GM06990 (cell line): ENCODE measurements at regions not wholly inside any gene's neighbourhood (a gene's known extent, or its start where the extent isn't known, plus 50 kb on each side); places are given as distances from the start of the nearest gene placed in this dataset.

ENCODE experiments used
- DNase-seq: peaks from one replicate; pipeline ENCODE4 v3.0.0-alpha.2; 2011; ENCODE audit not compliant: insufficient read length; ENCODE audit errors: extremely low read depth
- H3K27me3 ChIP-seq: replicated peaks from 2 replicates; pipeline ENCODE4 v1.6.0; 2011; ENCODE audit warnings: low read length; ENCODE audit not compliant: control insufficient read depth, insufficient read depth
- H3K36me3 ChIP-seq: 2 replicates; pipeline ENCODE4 v1.5.1; 2011; ENCODE audit warnings: low read length; ENCODE audit not compliant: control insufficient read depth, insufficient read depth
- H3K4me3 ChIP-seq: replicated peaks from 2 replicates; pipeline ENCODE4 v1.5.1; 2011; ENCODE audit warnings: low read depth, mild to moderate bottlenecking, control low read depth, low read length
- TF ChIP-seq, protein P1 (sequence below): IDR thresholded peaks from 2 replicates; pipeline ENCODE4 v1.5.1; 2011; ENCODE audit warnings: low read length, control low read depth, mild to moderate bottlenecking, inconsistent platforms; ENCODE audit not compliant: insufficient read depth, poor library complexity, severe bottlenecking

DNA sequence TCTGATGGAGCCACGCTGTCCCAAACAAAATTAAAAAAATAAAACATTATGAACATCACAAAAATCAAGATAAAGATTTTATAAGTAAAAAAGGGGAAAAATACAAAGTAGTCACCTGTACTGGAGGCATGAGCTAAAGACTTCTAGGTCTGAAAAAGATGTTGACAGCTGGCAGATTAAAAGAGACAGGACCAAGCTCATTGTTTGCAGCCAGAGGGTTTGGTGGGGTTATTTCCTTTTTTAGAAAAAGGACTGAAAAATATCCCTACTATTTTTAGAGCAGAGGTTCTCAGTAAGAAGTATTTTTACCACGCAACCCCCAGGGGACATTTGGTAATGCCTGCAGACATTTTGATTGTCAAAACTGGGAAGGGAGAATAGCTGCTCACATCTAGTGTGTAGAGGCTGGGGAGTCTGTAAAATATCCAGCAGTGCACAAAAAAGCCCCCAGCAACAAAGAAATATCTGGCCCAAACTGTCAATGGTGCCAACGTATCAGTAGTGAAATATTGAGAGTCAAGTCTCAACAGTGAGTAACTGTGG is 353.4 kb downstream of the TLE1 start:
- H3K4me3 ChIP-seq: no peak overlapping the region
- no peak for DNase-seq
- H3K36me3 ChIP-seq: no peaks in the 10 kb centered on the region
- no peaks in the 10 kb centered on the region for H3K27me3 ChIP-seq
- TF ChIP-seq, protein P1, sequence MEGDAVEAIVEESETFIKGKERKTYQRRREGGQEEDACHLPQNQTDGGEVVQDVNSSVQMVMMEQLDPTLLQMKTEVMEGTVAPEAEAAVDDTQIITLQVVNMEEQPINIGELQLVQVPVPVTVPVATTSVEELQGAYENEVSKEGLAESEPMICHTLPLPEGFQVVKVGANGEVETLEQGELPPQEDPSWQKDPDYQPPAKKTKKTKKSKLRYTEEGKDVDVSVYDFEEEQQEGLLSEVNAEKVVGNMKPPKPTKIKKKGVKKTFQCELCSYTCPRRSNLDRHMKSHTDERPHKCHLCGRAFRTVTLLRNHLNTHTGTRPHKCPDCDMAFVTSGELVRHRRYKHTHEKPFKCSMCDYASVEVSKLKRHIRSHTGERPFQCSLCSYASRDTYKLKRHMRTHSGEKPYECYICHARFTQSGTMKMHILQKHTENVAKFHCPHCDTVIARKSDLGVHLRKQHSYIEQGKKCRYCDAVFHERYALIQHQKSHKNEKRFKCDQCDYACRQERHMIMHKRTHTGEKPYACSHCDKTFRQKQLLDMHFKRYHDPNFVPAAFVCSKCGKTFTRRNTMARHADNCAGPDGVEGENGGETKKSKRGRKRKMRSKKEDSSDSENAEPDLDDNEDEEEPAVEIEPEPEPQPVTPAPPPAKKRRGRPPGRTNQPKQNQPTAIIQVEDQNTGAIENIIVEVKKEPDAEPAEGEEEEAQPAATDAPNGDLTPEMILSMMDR: no peak

DNA sequence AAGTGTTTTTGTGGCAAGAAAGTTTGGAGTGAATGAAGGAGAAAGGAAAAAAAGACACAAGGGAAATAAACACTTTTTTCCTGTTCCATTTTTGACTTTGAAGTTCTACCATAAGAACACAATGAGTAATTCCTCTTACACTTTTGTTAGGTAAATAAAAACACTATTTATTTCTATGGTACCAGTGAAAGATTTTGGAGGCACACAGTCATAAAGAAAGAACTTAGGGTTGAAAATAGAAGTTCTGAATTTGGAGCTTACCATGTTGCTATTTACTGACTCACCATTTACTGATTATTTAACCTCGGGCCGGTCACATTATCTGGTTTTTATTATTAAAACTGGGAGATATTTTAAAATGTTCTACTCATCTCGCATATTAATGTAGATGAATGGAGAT is 367.8 kb downstream of the TLE1 start:
- no peak for DNase-seq
- Histone ChIP-seq H3K4me3 (no peak overlapping the region), H3K27me3 (no peaks in the 10 kb centered on the region), H3K36me3 (no peaks in the 10 kb centered on the region)
- TF ChIP-seq, protein P1: no peak

DNA sequence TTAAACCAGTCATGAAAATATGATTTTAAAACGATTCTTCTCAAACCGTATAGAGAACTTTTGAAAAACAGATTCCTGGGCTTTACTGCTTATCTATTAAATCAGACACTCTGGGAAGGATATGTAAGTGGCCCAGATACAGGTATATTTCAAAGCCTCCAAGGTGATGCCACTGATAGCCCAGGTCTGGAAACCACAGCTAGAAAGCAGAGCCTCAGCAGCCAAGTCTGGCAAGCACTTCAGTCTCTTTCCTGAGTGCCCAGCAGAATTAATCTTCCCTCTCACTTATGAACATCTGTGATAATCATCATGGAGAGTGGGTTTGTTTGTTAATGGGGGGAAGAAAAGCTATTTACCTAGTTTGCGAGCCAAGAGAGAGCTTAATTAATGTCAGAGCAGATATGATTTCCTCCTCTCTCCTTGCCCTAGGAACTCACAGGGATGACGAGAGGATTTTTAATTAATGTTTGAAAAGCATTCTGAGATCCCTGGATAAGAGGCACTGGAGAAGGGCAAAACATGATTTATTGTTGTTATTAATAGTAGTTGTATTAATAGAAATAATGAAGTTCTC is 368.4 kb downstream of the TLE1 start:
- TF ChIP-seq, protein P1: no peak
- H3K27me3 ChIP-seq: no peaks in the 10 kb centered on the region
- H3K4me3 ChIP-seq: no peak overlapping the region
- no peaks in the 10 kb centered on the region for H3K36me3 ChIP-seq
- no peak for DNase-seq

DNA sequence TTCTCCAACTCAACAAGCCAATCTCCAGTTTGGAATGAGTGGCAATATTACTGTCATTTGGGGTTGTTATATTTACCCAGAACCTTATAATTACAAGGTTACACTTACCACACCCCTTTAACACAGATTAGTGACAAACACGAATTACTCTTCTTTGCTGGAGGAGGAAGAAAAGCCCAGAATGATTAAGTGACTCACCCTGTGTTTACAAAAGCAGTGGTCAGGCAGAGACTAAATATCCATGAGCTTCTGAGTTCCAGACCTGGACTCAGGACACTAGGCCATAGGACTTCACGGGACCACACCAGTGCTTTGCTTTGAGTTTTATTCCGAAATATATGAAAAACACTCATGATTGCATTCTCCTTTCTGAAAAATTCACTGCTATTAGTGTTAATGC is 370.8 kb downstream of the TLE1 start:
- Histone ChIP-seq H3K27me3 (no peaks in the 10 kb centered on the region), H3K4me3 (no peak overlapping the region), H3K36me3 (no peaks in the 10 kb centered on the region)
- DNase-seq: no peak
- TF ChIP-seq, protein P1: no peak

DNA sequence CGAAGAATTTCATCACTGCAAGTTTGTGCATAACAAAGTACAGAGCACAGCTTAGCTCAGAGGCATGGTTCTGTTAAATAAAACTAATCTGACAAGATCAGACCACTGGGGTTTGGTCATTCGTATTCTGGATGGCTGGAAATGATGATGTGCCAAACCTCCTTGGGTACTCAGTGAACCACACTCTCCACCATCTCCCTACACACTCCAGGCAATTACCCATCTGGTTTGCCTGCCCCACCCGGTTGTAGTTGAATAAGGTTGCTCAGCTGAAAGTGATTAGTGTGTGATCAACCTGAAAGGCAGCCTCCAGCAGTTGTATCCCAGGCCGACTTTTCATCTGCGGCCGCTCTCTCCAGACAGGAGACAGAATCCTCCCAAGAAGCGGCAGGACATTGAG is 371.4 kb downstream of the TLE1 start:
- H3K36me3 ChIP-seq: no peaks in the 10 kb centered on the region
- TF ChIP-seq, protein P1: no peak
- no peak for DNase-seq

DNA sequence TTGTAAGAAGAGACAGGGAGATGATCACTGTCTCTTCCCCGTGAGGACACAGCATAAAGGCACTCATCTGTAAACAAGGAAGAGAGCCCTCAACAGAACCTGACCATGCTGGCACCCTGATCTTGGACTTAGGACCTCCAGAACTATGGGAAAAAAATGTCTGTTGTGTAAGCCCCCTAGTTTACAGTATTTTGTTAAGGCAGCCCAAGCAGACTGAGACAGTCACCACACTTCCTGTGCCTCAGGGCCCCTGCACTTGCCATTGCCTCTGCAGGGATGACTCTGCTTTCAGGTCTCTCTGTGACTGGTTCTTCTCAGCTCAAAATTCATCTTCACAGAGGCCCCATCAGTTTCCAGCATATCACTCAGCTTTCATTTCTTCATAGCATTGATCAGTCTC is 372.1 kb downstream of the TLE1 start:
- Histone ChIP-seq H3K27me3 (no peaks in the 10 kb centered on the region), H3K4me3 (no peak overlapping the region), H3K36me3 (no peaks in the 10 kb centered on the region)
- no peak for DNase-seq
- TF ChIP-seq, protein P1: no peak

More for the DNA sequence above, 371.4 kb downstream of the TLE1 start:
- Histone ChIP-seq H3K27me3 (no peaks in the 10 kb centered on the region), H3K4me3 (no peak overlapping the region)
